ENCODE measurements at regions not wholly inside any gene's neighbourhood (a gene's known extent, or its start where the extent isn't known, plus 50 kb on each side); places are given as distances from the start of the nearest gene placed in this dataset.

GRCh38 chr3:110774496-110775265 is 296.9 kb upstream of the NECTIN3 start:
- DNase-seq = no peak

- DNase-seq = no peak
Measured at GRCh38 chr3:110779581-110779980, 292.0 kb upstream of the NECTIN3 start.

- DNase-seq = no peak
Measured at GRCh38 chr3:110783541-110783940, 288.1 kb upstream of the NECTIN3 start.

GRCh38 chr3:110788794-110789193 is 282.8 kb upstream of the NECTIN3 start:
- no peak for DNase-seq

- no peak for DNase-seq
Measured at GRCh38 chr3:110789315-110789714, 282.3 kb upstream of the NECTIN3 start.

GRCh38 chr3:110790631-110791030 is 281.0 kb upstream of the NECTIN3 start:
- DNase-seq = no peak

- DNase-seq = no peak
Measured at GRCh38 chr3:110791995-110792686, 279.5 kb upstream of the NECTIN3 start.

GRCh38 chr3:110793611-110794010 is 278.0 kb upstream of the NECTIN3 start:
- DNase-seq = no peak

GRCh38 chr3:110795163-110795562 is 276.5 kb upstream of the NECTIN3 start:
- no peak for DNase-seq

- DNase-seq = no peak
Measured at GRCh38 chr3:110799271-110799670, 272.3 kb upstream of the NECTIN3 start.

GRCh38 chr3:110804856-110805255 is 266.8 kb upstream of the NECTIN3 start:
- no peak for DNase-seq

GRCh38 chr3:110806924-110807323 is 264.7 kb upstream of the NECTIN3 start:
- DNase-seq = no peak

- no peak for DNase-seq
Measured at GRCh38 chr3:110808630-110809029, 263.0 kb upstream of the NECTIN3 start.

- no peak for DNase-seq
Measured at GRCh38 chr3:110810356-110810755, 261.3 kb upstream of the NECTIN3 start.

GRCh38 chr3:110811050-110811449 is 260.6 kb upstream of the NECTIN3 start:
- no peak for DNase-seq

GRCh38 chr3:110813541-110813940 is 258.1 kb upstream of the NECTIN3 start:
- DNase-seq = no peak

GRCh38 chr3:110814170-110815007 is 257.2 kb upstream of the NECTIN3 start:
- no peak for DNase-seq

GRCh38 chr3:110815008-110815583 is 256.5 kb upstream of the NECTIN3 start:
- no peak for DNase-seq

- no peak for DNase-seq
Measured at GRCh38 chr3:110816008-110816407, 255.6 kb upstream of the NECTIN3 start.

GRCh38 chr3:110821586-110821985 is 250.0 kb upstream of the NECTIN3 start:
- DNase-seq = no peak

GRCh38 chr3:110822971-110823370 is 248.6 kb upstream of the NECTIN3 start:
- DNase-seq = no peak

GRCh38 chr3:110846971-110847370 is 224.6 kb upstream of the NECTIN3 start:
- no peak for DNase-seq

- DNase-seq = no peak
Measured at GRCh38 chr3:110849064-110849463, 222.6 kb upstream of the NECTIN3 start.
